Kasumi-1 (cell line): ENCODE measurements at regions not wholly inside any gene's neighbourhood (a gene's known extent, or its start where the extent isn't known, plus 50 kb on each side); places are given as distances from the start of the nearest gene placed in this dataset.
A peak's percentile ranks its signal among the peaks of the same experiment; 100 is the strongest.
"Not testable (repeated sequence)": the region's sequence is repeated elsewhere in the genome, so short reads cannot be mapped to it uniquely, and the experiment has no call there.

Experiments used
- DNase-seq, 2 experiments: peaks; one replicate each; lab custom pipeline; 2025; lab: John Stamatoyannopoulos, UW

GRCh38 chr20:1810926-1811620 lies 84.1 kb upstream of the SIRPA start:
- DNase-seq, result peak; percentile 76 to 77

GRCh38 chr20:1810572-1810925 lies 84.7 kb upstream of the SIRPA start:
- DNase-seq, result no peak

- DNase-seq, result no peak
Observed at GRCh38 chr20:1809611-1810510, 85.3 kb upstream of the SIRPA start.

- no peak for DNase-seq
Observed at GRCh38 chr20:1809131-1809572, 86.1 kb upstream of the SIRPA start.

GRCh38 chr20:1808101-1808500 lies 87.1 kb upstream of the SIRPA start:
- no peak for DNase-seq

- DNase-seq, result no peak
Observed at GRCh38 chr20:1807394-1807793, 87.8 kb upstream of the SIRPA start.

GRCh38 chr20:1806456-1806855 lies 88.8 kb upstream of the SIRPA start:
- DNase-seq, result no peak

- DNase-seq, result no peak
Observed at GRCh38 chr20:1805816-1806215, 89.4 kb upstream of the SIRPA start.

- no peak for DNase-seq
Observed at GRCh38 chr20:1805161-1805581, 90.0 kb upstream of the SIRPA start.

- DNase-seq, result no peak
Observed at GRCh38 chr20:1804554-1804956, 90.7 kb upstream of the SIRPA start.

GRCh38 chr20:1803932-1804501 lies 91.2 kb upstream of the SIRPA start:
- DNase-seq, result peak in 1 of 2 experiments; percentile 33

- DNase-seq, result peak; percentile 82 to 90
Observed at GRCh38 chr20:1803061-1803931, 91.9 kb upstream of the SIRPA start.

- peak; percentile 74 to 79 for DNase-seq
Observed at GRCh38 chr20:1802385-1803060, 92.7 kb upstream of the SIRPA start.

GRCh38 chr20:1801929-1802306 lies 93.3 kb upstream of the SIRPA start:
- no peak for DNase-seq

- DNase-seq, result no peak
Observed at GRCh38 chr20:1801225-1801928, 93.8 kb upstream of the SIRPA start.

GRCh38 chr20:1800777-1801176 lies 94.4 kb upstream of the SIRPA start:
- peak; percentile 41 to 69 for DNase-seq

- DNase-seq, result no peak
Observed at GRCh38 chr20:1800180-1800579, 95.0 kb upstream of the SIRPA start.

- not testable (repeated sequence) for DNase-seq
Observed at GRCh38 chr20:1799746-1800145, 95.5 kb upstream of the SIRPA start.

GRCh38 chr20:1798982-1799381 lies 96.2 kb upstream of the SIRPA start:
- no peak for DNase-seq

GRCh38 chr20:1793821-1794220 lies 101.4 kb upstream of the SIRPA start:
- no peak for DNase-seq

- DNase-seq, result no peak
Observed at GRCh38 chr20:1792274-1792673, 102.9 kb upstream of the SIRPA start.
